Fibroblast of lung (primary cell): ENCODE measurements at regions not wholly inside any gene's neighbourhood (a gene's known extent, or its start where the extent isn't known, plus 50 kb on each side); places are given as distances from the start of the nearest gene placed in this dataset.
"Not testable (repeated sequence)": the region's sequence is repeated elsewhere in the genome, so short reads cannot be mapped to it uniquely, and the experiment has no call there.

Source experiments
- CTCF ChIP-seq, 2 donors: IDR thresholded peaks in 1 of 2; conservative IDR thresholded peaks in 1 of 2; 1 replicate in 1 of 2; 2 replicates in 1 of 2; pipeline ENCODE4 v1.5.1; 2011 to 2012; ENCODE audit warnings: low read length in 2 of 2, control low read depth in 1 of 2, inconsistent platforms in 1 of 2, low read depth in 1 of 2, mild to moderate bottlenecking in 1 of 2
- EZH2 ChIP-seq: IDR thresholded peaks from 2 replicates; pipeline ENCODE4 v1.5.1; 2012; ENCODE audit warnings: low read length, control low read depth, mild to moderate bottlenecking; ENCODE audit errors: missing control alignments

DNA sequence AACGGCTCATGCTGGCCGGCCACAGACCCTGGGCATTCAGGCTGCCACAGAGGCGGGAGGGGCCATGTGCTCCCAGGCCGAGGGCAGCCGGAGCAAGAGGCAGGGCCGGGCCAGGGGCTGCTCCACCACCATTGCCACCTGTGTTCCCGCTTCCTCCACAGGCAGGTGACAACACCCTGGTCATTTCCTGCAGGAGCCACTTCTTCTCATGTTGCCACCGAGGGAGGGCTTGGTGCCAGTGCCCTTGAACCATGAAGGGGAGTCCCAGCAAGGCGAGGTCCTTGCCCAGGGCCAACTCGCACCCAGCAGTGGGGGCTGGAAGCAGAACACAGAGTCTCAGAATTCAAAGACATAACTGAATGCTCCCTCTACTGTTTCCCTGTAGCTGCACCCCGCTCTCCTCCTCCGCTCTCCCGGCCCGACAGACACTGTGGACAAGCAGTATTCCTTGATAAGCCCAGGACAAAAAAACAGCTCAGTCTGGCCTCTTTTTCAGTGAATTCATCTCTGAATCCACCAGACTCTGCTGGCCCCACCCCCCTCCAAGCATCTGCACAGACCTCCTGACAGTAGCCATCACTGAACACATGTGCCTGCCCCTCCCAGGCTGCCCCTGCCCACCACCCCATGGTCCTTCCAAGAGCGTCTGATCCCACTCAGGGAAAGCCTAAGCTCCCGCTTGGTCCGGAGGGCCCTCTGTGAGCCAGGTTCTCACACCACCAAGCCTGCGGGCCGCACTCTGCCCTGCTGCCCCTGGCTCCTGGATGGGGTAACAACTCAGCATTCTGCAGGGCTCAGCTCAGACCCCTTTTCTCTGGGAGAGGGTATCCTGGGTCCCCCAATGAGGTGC is 1074.9 kb downstream of the RPIA start:
- not testable (repeated sequence) for TF ChIP-seq CTCF (conservative IDR thresholded peaks at IDR 0.05 in 1 of 2, IDR thresholded peaks at IDR 0.05 in 1 of 2; ENCODE audit: low read depth in 1 of 2, low read length in 2 of 2); EZH2
